ENCODE measurements at regions not wholly inside any gene's neighbourhood (a gene's known extent, or its start where the extent isn't known, plus 50 kb on each side); places are given as distances from the start of the nearest gene placed in this dataset.

DNA sequence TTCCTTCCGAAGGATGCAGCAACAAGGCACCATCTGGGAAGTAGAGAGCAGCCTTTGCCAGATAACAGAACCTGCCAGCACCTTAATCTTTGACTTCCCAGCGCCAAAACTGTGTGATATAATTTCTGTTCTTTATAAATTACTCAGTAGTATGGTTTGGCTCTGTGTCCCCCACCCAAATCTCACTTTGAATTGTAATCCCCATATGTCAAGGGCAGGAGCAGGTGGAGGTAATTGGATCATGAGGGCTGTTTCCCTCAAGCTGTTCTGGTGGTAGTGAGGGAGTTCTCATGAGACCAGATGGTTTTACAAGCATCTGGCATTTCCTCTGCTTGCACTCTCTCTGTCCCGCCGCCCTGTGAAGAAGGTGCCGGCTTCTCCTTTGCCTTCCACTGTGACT is 899.9 kb downstream of the TRIB2 start:
- TF ChIP-seq CTCF (IDR thresholded peaks at IDR 0.05) (no peak), POLR2A (IDR thresholded peaks at IDR 0.05) (no peak)

Data from testis (tissue), 2 donors.